ENCODE measurements at regions not wholly inside any gene's neighbourhood (a gene's known extent, or its start where the extent isn't known, plus 50 kb on each side); places are given as distances from the start of the nearest gene placed in this dataset.

DNA sequence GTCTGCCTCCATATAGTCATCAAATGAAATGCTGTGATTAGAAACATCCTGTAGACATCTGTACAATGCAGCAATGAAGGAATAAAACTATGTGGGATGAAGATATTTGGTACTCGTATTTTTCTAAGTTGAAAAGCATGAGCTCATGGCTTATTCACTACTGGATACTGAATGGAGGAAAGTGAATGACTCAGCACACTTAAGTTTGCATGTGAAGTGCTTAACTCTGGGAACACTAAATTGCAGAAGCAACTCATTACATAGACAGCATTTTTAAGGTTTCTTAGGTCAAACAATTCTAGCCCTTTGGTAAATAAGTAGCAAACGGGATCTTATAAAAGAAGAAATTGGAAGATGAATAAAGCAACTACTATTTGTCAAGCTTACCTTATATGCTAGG, 429.0 kb upstream of the MIR17HG start:
- TF ChIP-seq, protein P1, sequence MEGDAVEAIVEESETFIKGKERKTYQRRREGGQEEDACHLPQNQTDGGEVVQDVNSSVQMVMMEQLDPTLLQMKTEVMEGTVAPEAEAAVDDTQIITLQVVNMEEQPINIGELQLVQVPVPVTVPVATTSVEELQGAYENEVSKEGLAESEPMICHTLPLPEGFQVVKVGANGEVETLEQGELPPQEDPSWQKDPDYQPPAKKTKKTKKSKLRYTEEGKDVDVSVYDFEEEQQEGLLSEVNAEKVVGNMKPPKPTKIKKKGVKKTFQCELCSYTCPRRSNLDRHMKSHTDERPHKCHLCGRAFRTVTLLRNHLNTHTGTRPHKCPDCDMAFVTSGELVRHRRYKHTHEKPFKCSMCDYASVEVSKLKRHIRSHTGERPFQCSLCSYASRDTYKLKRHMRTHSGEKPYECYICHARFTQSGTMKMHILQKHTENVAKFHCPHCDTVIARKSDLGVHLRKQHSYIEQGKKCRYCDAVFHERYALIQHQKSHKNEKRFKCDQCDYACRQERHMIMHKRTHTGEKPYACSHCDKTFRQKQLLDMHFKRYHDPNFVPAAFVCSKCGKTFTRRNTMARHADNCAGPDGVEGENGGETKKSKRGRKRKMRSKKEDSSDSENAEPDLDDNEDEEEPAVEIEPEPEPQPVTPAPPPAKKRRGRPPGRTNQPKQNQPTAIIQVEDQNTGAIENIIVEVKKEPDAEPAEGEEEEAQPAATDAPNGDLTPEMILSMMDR (IDR thresholded peaks at IDR 0.05) = no peak
- TF ChIP-seq JUN (IDR thresholded peaks at IDR 0.05) (no peak), HOXB13 (CRISPR knock-in tag; IDR thresholded peaks at IDR 0.05; ENCODE audit: low read depth) (no peak), RFX5 (IDR thresholded peaks at IDR 0.05) (no peak)
